RWPE2 (cell line): ENCODE measurements at regions not wholly inside any gene's neighbourhood (a gene's known extent, or its start where the extent isn't known, plus 50 kb on each side); places are given as distances from the start of the nearest gene placed in this dataset.

Experiments used
- ATAC-seq: fragments of 200-7000 bp; cut with Tn5 transposase; 3 replicates; pipeline ENCODE4 v1.9.1; 2021; ENCODE audit warnings: low read depth
- DNase-seq: peaks from one replicate; pipeline ENCODE4 v3.0.0-alpha.2; 2020; ENCODE audit warnings: low spot score
- H3K27ac ChIP-seq: fragments of 450-650 bp; 2 replicates; pipeline ENCODE4 v1.5.1; 2017; ENCODE audit warnings: mild to moderate bottlenecking; ENCODE audit not compliant: poor library complexity, severe bottlenecking
- H3K27me3 ChIP-seq: fragments of 250-450 bp; sonication (Bioruptor Pico); 2 replicates; pipeline ENCODE4 v1.5.1; 2021; ENCODE audit warnings: mild to moderate bottlenecking, moderate library complexity; ENCODE audit not compliant: insufficient read depth, poor library complexity, severe bottlenecking
- H3K36me3 ChIP-seq: fragments of 250-450 bp; sonication (Bioruptor Pico); 2 replicates; pipeline ENCODE4 v1.5.1; 2020; ENCODE audit warnings: low read depth, mild to moderate bottlenecking, moderate library complexity
- H3K4me1 ChIP-seq: fragments of 250-450 bp; sonication (Bioruptor Pico); 2 replicates; pipeline ENCODE4 v1.5.1; 2021; ENCODE audit warnings: mild to moderate bottlenecking, moderate library complexity; ENCODE audit not compliant: insufficient read depth, poor library complexity, severe bottlenecking
- H3K4me3 ChIP-seq: fragments of 250-450 bp; sonication (Bioruptor Pico); 2 replicates; pipeline ENCODE4 v1.5.1; 2021; ENCODE audit warnings: mild to moderate bottlenecking, moderate library complexity; ENCODE audit not compliant: severe bottlenecking
- H3K9me3 ChIP-seq: fragments of 250-450 bp; sonication (Bioruptor Pico); 2 replicates; pipeline ENCODE4 v1.5.1; 2021; ENCODE audit warnings: mild to moderate bottlenecking, moderate library complexity; ENCODE audit not compliant: severe bottlenecking
- TF ChIP-seq, protein P1 (sequence below): fragments of 450-650 bp; IDR thresholded peaks from one replicate; pipeline ENCODE4 v1.5.1; 2017; ENCODE audit warnings: mild to moderate bottlenecking, moderate library complexity; ENCODE audit not compliant: poor library complexity, severe bottlenecking

DNA sequence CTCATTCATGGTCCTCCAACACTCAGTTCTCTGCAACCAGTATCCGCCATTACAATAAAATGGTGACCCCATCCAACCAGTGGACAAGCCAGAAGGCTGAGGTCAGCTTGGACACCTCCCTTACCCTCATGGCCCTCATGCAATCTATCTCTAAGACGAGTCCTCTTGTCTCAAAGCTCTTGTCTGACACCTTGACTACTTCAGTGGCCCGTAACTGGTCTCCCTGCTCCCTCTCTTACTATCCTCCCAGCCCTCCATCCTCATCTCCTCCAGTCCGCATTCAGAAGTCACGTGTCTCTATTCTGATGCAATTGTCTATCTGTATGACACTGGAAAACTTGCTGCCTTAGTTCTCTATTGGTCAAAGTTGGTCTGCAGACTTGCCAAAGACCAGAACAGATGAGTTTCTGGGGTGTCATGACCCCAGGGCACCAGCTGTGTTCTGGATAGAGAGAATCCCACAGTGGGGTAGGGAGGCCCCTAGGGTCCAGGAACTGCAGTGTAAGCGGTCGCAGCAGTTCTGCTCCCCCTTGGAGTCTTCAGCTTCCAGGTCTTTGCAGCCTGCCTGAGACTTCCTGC lies 59.6 kb upstream of the RNF24 start:
- no peak for ATAC-seq
- peaks cover 11% of the 10 kb centered on the region for H3K4me1 ChIP-seq

DNA sequence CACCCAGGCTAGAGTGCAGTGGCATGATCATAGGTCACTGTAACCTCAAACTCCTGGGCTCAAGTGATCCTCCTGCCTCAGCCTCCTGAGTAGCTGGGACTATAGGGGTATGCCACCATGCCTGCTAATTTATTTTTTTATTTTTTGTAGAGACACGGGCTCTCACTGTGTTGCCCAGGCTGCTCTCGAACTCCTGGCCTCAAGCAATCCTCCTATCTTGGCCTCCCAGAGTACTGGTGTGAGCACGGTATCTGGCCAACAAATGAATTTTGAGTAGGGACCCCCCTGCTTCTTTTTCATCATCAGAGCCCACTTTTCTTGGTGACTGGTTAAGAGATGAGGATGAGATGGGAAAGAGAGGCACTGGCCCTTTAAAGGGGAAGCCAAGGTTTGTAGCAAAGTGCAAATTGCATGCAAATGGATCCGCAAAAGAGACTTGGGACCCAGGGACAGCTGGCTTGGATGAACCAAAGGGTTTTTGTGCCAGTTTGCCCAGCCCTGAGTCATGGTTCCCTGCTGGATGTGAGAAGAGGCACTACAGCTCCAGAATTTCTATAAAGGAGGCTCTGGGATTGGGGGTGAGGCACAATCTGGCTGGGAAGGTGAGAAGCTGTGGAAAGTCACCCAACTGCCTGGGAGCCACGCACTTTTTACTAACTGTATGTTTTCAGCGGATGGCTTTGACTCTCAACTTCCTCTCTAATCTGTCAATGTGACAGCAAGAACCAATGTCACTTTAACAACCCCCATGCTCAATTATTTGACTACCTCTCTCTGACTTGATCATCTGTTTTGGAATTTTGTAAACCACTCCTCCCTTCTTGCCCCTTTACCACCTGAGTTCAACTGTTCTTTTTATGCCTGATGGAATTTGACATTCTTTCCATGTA lies 58.7 kb upstream of the RNF24 start:
- no peaks in the 10 kb centered on the region for H3K27me3 ChIP-seq
- no peak for ATAC-seq
- DNase-seq, result peak; percentile 21
- H3K4me1 ChIP-seq, result peaks cover 17% of the 10 kb centered on the region
- no peak overlapping the region for H3K4me3 ChIP-seq
- no peak overlapping the region for H3K27ac ChIP-seq
- TF ChIP-seq, protein P1, sequence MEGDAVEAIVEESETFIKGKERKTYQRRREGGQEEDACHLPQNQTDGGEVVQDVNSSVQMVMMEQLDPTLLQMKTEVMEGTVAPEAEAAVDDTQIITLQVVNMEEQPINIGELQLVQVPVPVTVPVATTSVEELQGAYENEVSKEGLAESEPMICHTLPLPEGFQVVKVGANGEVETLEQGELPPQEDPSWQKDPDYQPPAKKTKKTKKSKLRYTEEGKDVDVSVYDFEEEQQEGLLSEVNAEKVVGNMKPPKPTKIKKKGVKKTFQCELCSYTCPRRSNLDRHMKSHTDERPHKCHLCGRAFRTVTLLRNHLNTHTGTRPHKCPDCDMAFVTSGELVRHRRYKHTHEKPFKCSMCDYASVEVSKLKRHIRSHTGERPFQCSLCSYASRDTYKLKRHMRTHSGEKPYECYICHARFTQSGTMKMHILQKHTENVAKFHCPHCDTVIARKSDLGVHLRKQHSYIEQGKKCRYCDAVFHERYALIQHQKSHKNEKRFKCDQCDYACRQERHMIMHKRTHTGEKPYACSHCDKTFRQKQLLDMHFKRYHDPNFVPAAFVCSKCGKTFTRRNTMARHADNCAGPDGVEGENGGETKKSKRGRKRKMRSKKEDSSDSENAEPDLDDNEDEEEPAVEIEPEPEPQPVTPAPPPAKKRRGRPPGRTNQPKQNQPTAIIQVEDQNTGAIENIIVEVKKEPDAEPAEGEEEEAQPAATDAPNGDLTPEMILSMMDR, result no peak
- H3K9me3 ChIP-seq, result no peaks in the 10 kb centered on the region
- H3K36me3 ChIP-seq, result no peaks in the 10 kb centered on the region

More for the DNA sequence above, 59.6 kb upstream of the RNF24 start:
- no peak overlapping the region for H3K4me3 ChIP-seq
- no peaks in the 10 kb centered on the region for H3K36me3 ChIP-seq
- no peaks in the 10 kb centered on the region for H3K27me3 ChIP-seq
- peak; percentile 7 for DNase-seq
- TF ChIP-seq, protein P1, result no peak
- no peaks in the 10 kb centered on the region for H3K9me3 ChIP-seq
- H3K27ac ChIP-seq, result no peak overlapping the region

DNA sequence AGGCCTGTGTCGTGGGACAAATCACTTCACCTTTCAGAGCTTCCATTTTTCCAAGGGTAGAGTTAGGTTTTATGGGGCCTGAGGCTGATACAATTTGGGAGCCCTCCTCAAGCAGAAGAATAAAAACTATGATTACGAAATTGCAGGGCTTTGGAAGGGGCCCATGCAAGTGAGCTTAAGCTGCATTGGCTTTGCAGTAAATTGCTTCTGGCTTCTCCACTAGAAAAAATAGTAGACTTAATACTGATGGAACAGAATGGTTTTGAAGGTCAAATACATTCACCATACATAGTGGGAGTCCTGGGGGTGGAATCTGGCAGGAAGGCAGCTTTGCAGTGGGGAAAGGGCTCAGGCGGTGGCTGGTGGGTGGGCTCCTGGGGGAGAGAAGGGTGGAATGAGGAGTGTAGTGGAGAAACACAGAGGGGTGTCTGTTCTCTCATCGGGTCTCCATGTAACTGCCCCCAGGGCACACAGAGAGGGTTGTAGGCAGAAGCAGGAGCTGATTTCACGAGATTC lies 55.9 kb upstream of the RNF24 start:
- Histone ChIP-seq H3K4me3 (no peak overlapping the region), H3K36me3 (no peaks in the 10 kb centered on the region), H3K27ac (no peak overlapping the region), H3K4me1 (peaks cover 34% of the 10 kb centered on the region), H3K27me3 (no peaks in the 10 kb centered on the region), H3K9me3 (no peaks in the 10 kb centered on the region)
- ATAC-seq (no peak), DNase-seq (peak; percentile 35)
- TF ChIP-seq, protein P1, result no peak

DNA sequence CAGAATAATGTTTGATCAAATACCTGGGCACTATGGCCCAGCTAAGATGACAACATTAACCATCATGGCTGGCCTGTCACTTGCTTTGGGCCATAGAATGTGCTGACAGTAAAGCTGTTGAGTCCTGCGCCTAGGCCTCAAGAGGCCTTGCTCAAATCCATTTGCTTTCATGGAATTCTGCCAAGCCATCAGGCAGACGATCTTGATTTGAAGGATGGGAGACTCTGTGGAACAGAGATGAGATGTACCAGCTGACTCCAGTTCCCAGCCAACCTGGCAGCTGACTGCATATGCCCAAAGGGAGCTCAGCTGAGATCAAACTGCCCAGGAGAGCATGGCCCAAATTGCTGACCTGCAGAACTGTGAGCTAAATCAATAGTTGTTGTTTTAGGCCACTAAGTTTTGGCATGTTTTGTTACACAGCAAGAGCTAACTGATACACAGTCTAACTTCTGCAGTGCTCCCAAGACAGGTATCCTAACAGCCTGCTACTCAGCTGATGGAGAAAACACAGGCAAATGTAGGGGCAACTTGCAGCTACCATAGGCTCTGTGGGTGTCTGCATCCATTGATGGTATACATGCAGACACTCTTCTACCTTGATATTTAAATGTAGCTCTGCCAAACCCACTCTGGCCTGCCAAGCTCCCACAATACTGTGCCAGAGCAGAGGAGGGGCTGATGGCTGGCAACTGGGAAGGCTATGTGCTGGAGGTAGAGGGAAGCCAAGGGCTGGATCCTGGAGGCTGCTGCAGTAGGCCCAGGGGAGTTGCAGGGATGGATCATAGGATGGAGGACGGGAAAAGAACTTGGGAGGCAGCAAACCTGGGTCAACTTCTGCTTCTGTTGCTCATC lies 55.2 kb upstream of the RNF24 start:
- TF ChIP-seq, protein P1, result no peak
- DNase-seq (peak; percentile 29), ATAC-seq (no peak)
- Histone ChIP-seq H3K36me3 (no peaks in the 10 kb centered on the region), H3K4me3 (no peak overlapping the region), H3K27me3 (no peaks in the 10 kb centered on the region), H3K4me1 (peaks cover 40% of the 10 kb centered on the region), H3K27ac (peak overlapping the region; percentile 98), H3K9me3 (no peaks in the 10 kb centered on the region)
